ENCODE measurements at regions not wholly inside any gene's neighbourhood (a gene's known extent, or its start where the extent isn't known, plus 50 kb on each side); places are given as distances from the start of the nearest gene placed in this dataset.

DNA sequence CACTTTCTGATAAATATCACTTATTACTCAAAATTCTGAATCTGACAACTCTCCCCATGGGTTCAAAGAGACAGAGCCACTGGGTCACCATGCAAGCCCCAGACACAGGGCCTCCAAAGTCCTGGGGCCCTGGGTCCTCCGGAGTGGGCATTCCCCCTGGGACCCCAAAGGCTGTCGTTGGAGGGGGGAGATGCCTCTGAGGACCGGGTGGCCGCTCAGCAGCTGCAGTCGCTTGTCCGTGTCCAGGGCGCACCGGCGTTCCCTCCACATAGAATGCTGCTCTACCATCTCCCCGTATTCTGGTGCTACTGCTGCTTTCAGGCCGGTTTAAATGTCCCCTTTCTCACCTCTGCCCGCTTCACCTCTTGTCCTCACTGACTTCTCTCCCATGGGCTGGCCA, 246.1 kb downstream of the TEX29 start:
- TF ChIP-seq CTCF (IDR thresholded peaks at IDR 0.05) = no peak
- Histone ChIP-seq H3K27ac (no peak overlapping the region), H3K4me3 (no peak overlapping the region), H3K9me3 (peaks cover 0 to 9% of the 10 kb centered on the region in 2 donors), H3K27me3 (peaks cover 0 to 16% of the 10 kb centered on the region in 2 donors), H3K36me3 (no peaks in the 10 kb centered on the region), H3K4me1 (no peaks in the 10 kb centered on the region)
- ATAC-seq (no peak), DNase-seq (no peak)
- intact Hi-C loops (cut with DNase I) = no loop called here

- Histone ChIP-seq H3K9me3 (peaks cover 0 to 9% of the 10 kb centered on the region in 2 donors), H3K4me3 (no peak overlapping the region), H3K27me3 (peaks cover 0 to 13% of the 10 kb centered on the region in 2 donors), H3K27ac (no peak overlapping the region), H3K36me3 (no peaks in the 10 kb centered on the region), H3K4me1 (no peaks in the 10 kb centered on the region)
- TF ChIP-seq CTCF (IDR thresholded peaks at IDR 0.05) = no peak
- DNase-seq (no peak), ATAC-seq (no peak)
- intact Hi-C loops (cut with DNase I) = no loop called here
These were observed 247.2 kb downstream of the TEX29 start for GRCh38 chr13:111567637-111568036.

DNA sequence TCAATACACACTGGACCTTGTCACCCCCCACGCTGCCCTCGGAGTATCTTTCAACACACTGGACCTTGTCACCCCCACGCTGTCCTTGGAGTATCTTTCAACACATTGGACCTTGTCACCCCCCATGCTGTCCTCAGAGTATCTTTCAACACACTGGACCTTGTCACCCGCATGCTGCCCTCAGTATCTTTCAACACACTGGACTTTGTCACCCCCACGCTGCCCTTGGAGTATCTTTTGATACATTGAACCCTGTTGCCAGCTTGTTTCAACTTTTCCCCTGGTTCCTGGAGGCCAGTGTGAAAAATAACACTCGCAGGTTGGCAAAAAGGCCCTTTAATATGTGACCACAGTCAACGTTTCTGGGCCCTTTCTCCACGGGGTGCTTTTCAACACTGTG, 247.8 kb downstream of the TEX29 start:
- TF ChIP-seq CTCF (IDR thresholded peaks at IDR 0.05) = no peak
- no peaks in the 10 kb centered on the region for H3K4me1 ChIP-seq
- DNase-seq = no peak
- no peak overlapping the region for H3K4me3 ChIP-seq
- no peak for ATAC-seq
- H3K27ac ChIP-seq = no peak overlapping the region
- intact Hi-C loops (cut with DNase I) = no loop called here
- H3K9me3 ChIP-seq = peaks cover 0 to 15% of the 10 kb centered on the region in 2 donors
- peaks cover 0 to 15% of the 10 kb centered on the region in 2 donors for H3K27me3 ChIP-seq
- no peaks in the 10 kb centered on the region for H3K36me3 ChIP-seq

DNA sequence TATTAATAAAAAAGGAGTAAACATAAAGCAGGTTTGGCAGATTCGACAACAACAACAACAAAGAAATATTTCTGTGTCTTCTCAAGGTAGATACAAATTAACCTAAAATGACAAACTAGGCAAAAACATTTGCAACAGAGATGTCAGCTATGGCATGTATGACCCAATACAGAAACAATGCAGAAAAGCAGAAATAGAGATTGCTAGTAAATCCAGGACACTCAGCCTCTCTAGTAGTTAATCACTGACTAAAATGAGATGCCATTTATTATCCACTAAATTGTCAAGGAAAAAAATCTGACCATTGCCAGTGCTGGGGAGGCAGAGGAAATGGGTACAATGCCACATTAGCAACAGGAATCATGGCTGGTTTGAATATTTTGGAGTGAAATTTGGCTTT, 250.5 kb downstream of the TEX29 start:
- no peak overlapping the region for H3K27ac ChIP-seq
- intact Hi-C loops (cut with DNase I) = no loop called here

More for the DNA sequence above, 250.5 kb downstream of the TEX29 start:
- Histone ChIP-seq H3K4me3 (no peak overlapping the region), H3K9me3 (peaks cover 0 to 36% of the 10 kb centered on the region in 2 donors), H3K27me3 (peaks cover 0 to 5% of the 10 kb centered on the region in 2 donors), H3K36me3 (no peaks in the 10 kb centered on the region), H3K4me1 (no peaks in the 10 kb centered on the region)
- TF ChIP-seq CTCF (IDR thresholded peaks at IDR 0.05) = no peak
- ATAC-seq = no peak
- DNase-seq = no peak

All from left lung (tissue), 4 donors.